Ovary (tissue), 3 donors: ENCODE measurements at regions not wholly inside any gene's neighbourhood (a gene's known extent, or its start where the extent isn't known, plus 50 kb on each side); places are given as distances from the start of the nearest gene placed in this dataset.

ENCODE experiments used
- CTCF ChIP-seq, 3 donors: fragments of 450-650 bp in 2 of 3; fragments of 200-600 bp in 1 of 3; IDR thresholded peaks; one replicate each; pipeline versions ENCODE4 v1.5.1 to v1.8.0; 2016 to 2022; ENCODE audit warnings: antibody characterized with exemption in 3 of 3, mild to moderate bottlenecking in 1 of 3
- POLR2A ChIP-seq: fragments of 450-650 bp; IDR thresholded peaks from one replicate; pipeline ENCODE4 v1.6.1; 2017; ENCODE audit warnings: antibody characterized with exemption, mild to moderate bottlenecking, moderate library complexity
- donor health status: DM: no; HTN: no; CAD: no.

GRCh38 chr3:514192-514591 is 317.6 kb downstream of the CHL1 start:
- TF ChIP-seq POLR2A, result no peak
- TF ChIP-seq CTCF (IDR thresholded peaks at IDR 0.05), result no peak
